Osteoblast (primary cell): ENCODE measurements at regions not wholly inside any gene's neighbourhood (a gene's known extent, or its start where the extent isn't known, plus 50 kb on each side); places are given as distances from the start of the nearest gene placed in this dataset.
"Not testable (repeated sequence)": the region's sequence is repeated elsewhere in the genome, so short reads cannot be mapped to it uniquely, and the experiment has no call there.

ENCODE experiments used
- DNase-seq: peaks from one replicate; pipeline ENCODE4 v3.0.0; 2011; ENCODE audit warnings: low spot score, mixed read lengths; ENCODE audit not compliant: insufficient read length; ENCODE audit errors: missing footprints
- H2AFZ ChIP-seq: 2 replicates; pipeline ENCODE4 v1.6.0; 2011; ENCODE audit warnings: mild to moderate bottlenecking, low read length
- H3K27ac ChIP-seq: 2 replicates; pipeline ENCODE4 v1.5.1; 2011; ENCODE audit warnings: mild to moderate bottlenecking, low read depth, low read length, moderate library complexity
- H3K27me3 ChIP-seq: 2 replicates; pipeline ENCODE4 v1.6.0; 2012; ENCODE audit warnings: mild to moderate bottlenecking, control low read depth, inconsistent platforms, low read length, moderate library complexity; ENCODE audit not compliant: insufficient read depth
- H3K36me3 ChIP-seq: 2 replicates; pipeline ENCODE4 v1.5.1; 2011; ENCODE audit warnings: mild to moderate bottlenecking, low read length, control low read depth, moderate library complexity; ENCODE audit not compliant: insufficient read depth
- H3K4me1 ChIP-seq: 2 replicates; pipeline ENCODE4 v1.5.1; 2011; ENCODE audit warnings: mild to moderate bottlenecking, low read length, control low read depth, moderate library complexity; ENCODE audit not compliant: insufficient read depth
- H3K4me2 ChIP-seq: 2 replicates; pipeline ENCODE4 v1.6.0; 2011; ENCODE audit warnings: mild to moderate bottlenecking, low read length; ENCODE audit not compliant: insufficient read depth
- H3K4me3 ChIP-seq: fragments of 200-600 bp; sonication (generic); 3 replicates; pipeline ENCODE4 v1.5.1; 2012; ENCODE audit warnings: mild to moderate bottlenecking, low read length, inconsistent platforms; ENCODE audit not compliant: insufficient read depth
- H3K79me2 ChIP-seq: 2 replicates; pipeline ENCODE4 v1.6.0; 2012; ENCODE audit warnings: mild to moderate bottlenecking, low read length, control low read depth, inconsistent platforms; ENCODE audit not compliant: insufficient read depth
- H3K9me3 ChIP-seq: 2 replicates; pipeline ENCODE4 v1.5.1; 2011; ENCODE audit warnings: low read depth, low read length, control low read depth
- H4K20me1 ChIP-seq: 2 replicates; pipeline ENCODE4 v1.6.0; 2012; ENCODE audit warnings: mild to moderate bottlenecking, low read length, control low read depth; ENCODE audit not compliant: insufficient read depth
- TF ChIP-seq, protein P1 (sequence below): IDR thresholded peaks from 2 replicates; pipeline ENCODE4 v1.5.1; 2011; ENCODE audit warnings: mild to moderate bottlenecking, low read depth, low read length, moderate library complexity; ENCODE audit errors: extremely low read depth

DNA sequence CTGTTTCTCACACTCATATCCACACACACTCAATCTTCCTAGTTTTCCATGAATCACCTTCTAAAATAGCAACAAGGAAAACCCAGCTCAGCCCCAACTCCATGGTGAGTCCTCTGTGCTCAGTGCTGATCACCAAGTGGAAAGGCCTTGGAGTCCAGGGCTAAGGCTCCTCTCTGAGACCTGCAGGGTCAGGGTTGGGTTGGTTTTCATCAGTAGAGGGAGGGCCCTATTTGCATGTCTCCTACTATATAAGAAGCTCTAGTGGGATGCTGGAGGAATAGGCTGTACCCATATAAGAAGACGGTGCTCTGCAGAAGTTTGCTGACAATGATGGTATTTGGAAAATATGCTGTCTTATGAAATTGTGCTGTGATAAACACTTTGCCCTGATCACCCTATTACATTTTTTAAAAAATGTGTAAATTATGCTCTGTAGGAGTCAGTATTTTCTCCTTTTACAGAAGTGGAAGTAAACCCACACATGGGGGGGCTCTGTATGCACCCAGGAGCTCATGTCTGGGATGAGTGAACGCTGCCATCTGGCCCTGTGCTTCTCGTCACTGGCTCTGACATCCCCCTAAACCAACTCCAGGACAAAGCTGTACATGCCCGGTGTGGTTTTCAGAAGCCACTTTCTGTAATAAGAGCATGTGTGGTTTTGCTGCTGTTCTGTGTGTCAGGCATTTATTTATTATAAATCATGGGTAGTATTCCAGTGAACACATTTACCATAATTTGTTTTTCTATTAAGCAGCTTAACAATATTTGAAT lies 536.3 kb downstream of the TMEM121 start:
- DNase-seq, result no peak
- no peak overlapping the region for H3K27ac ChIP-seq
- no peaks in the 10 kb centered on the region for H3K9me3 ChIP-seq
- H2AFZ ChIP-seq, result no peak overlapping the region
- H3K4me2 ChIP-seq, result no peak overlapping the region
- no peaks in the 10 kb centered on the region for H3K79me2 ChIP-seq
- no peaks in the 10 kb centered on the region for H3K4me1 ChIP-seq
- no peaks in the 10 kb centered on the region for H3K36me3 ChIP-seq
- H3K27me3 ChIP-seq, result no peaks in the 10 kb centered on the region
- no peaks in the 10 kb centered on the region for H4K20me1 ChIP-seq
- TF ChIP-seq, protein P1, sequence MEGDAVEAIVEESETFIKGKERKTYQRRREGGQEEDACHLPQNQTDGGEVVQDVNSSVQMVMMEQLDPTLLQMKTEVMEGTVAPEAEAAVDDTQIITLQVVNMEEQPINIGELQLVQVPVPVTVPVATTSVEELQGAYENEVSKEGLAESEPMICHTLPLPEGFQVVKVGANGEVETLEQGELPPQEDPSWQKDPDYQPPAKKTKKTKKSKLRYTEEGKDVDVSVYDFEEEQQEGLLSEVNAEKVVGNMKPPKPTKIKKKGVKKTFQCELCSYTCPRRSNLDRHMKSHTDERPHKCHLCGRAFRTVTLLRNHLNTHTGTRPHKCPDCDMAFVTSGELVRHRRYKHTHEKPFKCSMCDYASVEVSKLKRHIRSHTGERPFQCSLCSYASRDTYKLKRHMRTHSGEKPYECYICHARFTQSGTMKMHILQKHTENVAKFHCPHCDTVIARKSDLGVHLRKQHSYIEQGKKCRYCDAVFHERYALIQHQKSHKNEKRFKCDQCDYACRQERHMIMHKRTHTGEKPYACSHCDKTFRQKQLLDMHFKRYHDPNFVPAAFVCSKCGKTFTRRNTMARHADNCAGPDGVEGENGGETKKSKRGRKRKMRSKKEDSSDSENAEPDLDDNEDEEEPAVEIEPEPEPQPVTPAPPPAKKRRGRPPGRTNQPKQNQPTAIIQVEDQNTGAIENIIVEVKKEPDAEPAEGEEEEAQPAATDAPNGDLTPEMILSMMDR, result no peak
- H3K4me3 ChIP-seq, result no peak overlapping the region

DNA sequence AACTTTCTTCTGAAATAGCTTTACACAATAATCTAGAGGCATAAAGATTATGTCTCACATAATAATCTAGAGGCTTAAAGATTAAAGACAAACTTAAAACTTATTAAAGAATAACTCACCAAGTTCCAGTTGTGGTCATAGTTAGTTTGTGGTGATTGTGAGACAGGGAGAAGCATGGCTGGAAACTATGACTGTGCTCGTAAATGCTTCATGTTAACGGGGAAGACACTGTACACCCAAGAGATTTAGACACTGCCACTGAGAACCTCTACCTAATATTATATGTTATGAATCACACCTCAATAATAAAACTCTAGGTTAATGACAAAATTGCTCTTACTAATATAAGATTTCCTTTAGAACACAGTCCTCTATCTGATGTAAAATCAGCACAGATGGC lies 541.6 kb downstream of the TMEM121 start:
- H3K9me3 ChIP-seq, result no peaks in the 10 kb centered on the region
- no peaks in the 10 kb centered on the region for H3K27me3 ChIP-seq
- H2AFZ ChIP-seq, result no peak overlapping the region
- no peak overlapping the region for H3K4me3 ChIP-seq
- H3K79me2 ChIP-seq, result no peaks in the 10 kb centered on the region
- DNase-seq, result no peak
- H3K4me1 ChIP-seq, result no peaks in the 10 kb centered on the region
- no peak overlapping the region for H3K27ac ChIP-seq
- TF ChIP-seq, protein P1, result no peak
- H4K20me1 ChIP-seq, result no peaks in the 10 kb centered on the region
- no peaks in the 10 kb centered on the region for H3K36me3 ChIP-seq
- H3K4me2 ChIP-seq, result no peak overlapping the region

DNA sequence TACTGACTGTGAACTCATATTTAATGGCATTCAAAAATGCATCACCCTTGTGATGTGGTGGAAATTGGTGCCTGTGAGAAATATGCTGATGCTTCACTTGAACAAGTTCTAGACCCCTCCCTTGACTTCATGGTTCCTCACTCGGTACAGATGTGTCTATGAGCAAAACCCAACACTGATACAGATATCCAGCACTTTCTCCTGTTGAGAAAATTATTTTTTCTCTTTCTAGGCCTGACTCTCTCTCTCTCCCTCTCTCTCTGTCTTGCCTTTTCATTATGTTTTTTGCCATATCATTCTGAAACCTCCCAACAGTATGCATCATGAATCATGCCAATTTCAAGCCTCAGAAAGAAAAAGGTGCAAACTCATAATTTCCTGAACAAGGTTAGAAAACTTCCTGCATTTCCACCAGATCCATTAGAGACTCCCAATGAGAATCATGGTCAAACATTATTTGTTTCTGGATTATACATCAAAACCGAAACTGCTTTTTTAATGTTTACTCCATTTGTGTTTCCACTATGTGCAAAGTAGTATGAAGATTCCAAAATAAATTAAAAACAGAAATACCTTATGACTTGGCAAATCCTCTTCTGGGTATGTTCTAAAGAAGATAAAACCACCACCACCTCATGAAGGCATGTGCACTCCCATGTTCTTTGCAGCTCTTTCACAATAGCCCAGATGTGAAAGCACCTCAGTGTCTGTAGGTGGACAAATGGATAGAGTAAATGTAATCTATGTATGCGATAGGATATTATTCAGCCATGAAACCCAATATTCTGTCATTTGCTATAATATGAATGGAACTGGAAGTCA lies 543.6 kb downstream of the TMEM121 start:
- no peaks in the 10 kb centered on the region for H3K27me3 ChIP-seq
- H3K4me1 ChIP-seq, result no peaks in the 10 kb centered on the region
- H3K4me3 ChIP-seq, result no peak overlapping the region
- no peaks in the 10 kb centered on the region for H4K20me1 ChIP-seq
- no peak for DNase-seq
- no peaks in the 10 kb centered on the region for H3K9me3 ChIP-seq
- TF ChIP-seq, protein P1, result no peak
- H2AFZ ChIP-seq, result no peak overlapping the region
- no peak overlapping the region for H3K27ac ChIP-seq
- H3K36me3 ChIP-seq, result no peaks in the 10 kb centered on the region
- H3K79me2 ChIP-seq, result no peaks in the 10 kb centered on the region
- H3K4me2 ChIP-seq, result no peak overlapping the region

DNA sequence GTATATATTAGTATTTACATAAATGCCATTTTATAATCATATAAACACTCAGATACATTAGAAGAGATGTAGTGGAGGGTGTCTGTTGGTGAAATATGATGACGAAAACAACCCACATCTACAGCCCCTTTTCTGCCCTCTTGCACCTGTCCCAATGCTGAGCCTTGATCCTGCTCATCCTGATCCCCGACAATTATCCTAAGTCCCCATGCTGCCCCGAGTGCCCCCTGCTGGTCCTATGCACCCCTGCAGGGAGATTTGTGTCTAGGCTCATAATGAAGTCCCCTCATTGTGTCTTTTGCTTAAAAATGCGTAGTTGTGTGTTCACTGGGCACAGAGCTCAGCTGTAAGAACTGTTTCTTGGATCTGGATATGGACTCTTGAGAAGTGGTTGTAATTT lies 554.5 kb downstream of the TMEM121 start:
- no peak overlapping the region for H3K4me3 ChIP-seq
- H3K9me3 ChIP-seq, result no peaks in the 10 kb centered on the region
- H3K27me3 ChIP-seq, result no peaks in the 10 kb centered on the region
- TF ChIP-seq, protein P1, result no peak
- H2AFZ ChIP-seq, result no peak overlapping the region
- no peak overlapping the region for H3K4me2 ChIP-seq
- H3K36me3 ChIP-seq, result no peaks in the 10 kb centered on the region
- no peaks in the 10 kb centered on the region for H4K20me1 ChIP-seq
- no peak overlapping the region for H3K27ac ChIP-seq
- no peak for DNase-seq
- H3K4me1 ChIP-seq, result no peaks in the 10 kb centered on the region
- no peaks in the 10 kb centered on the region for H3K79me2 ChIP-seq

DNA sequence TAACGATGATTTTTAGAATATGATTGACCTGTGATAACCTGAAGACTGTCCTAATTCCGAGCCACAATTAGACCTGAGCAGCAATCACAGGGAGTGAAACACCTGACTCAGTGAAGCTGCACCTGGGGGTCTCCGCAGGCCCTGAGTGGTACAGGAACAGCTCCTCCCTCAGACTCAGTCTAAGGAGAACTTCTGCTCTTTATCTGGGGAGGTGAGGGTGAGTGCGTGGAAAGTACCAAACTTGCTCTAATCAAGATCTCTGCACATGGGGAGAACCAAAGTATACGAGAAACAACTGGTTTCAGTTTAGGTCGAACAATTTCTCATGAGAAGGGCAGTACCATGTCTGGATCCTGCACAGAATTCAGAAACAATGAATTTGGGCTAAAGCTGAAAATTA lies 555.3 kb downstream of the TMEM121 start:
- H3K4me3 ChIP-seq, DNase-seq, H3K27ac ChIP-seq, H3K79me2 ChIP-seq, H4K20me1 ChIP-seq, H3K36me3 ChIP-seq, H3K4me1 ChIP-seq, H3K9me3 ChIP-seq, H2AFZ ChIP-seq, H3K27me3 ChIP-seq, H3K4me2 ChIP-seq: not testable (repeated sequence)
